IPS-18a (cell line): ENCODE measurements at regions not wholly inside any gene's neighbourhood (a gene's known extent, or its start where the extent isn't known, plus 50 kb on each side); places are given as distances from the start of the nearest gene placed in this dataset.
A peak's percentile ranks its signal among the peaks of the same experiment; 100 is the strongest.

Experiments
- H3K27ac ChIP-seq: one replicate; pipeline ENCODE4 v1.5.1; 2013; ENCODE audit warnings: low read length
- H3K27me3 ChIP-seq: one replicate; pipeline ENCODE4 v1.6.1; 2013; ENCODE audit warnings: mild to moderate bottlenecking, low read length; ENCODE audit not compliant: control insufficient read depth, insufficient read depth
- H3K36me3 ChIP-seq: one replicate; pipeline ENCODE4 v1.6.1; 2013; ENCODE audit warnings: low read depth, low read length; ENCODE audit not compliant: control insufficient read depth
- H3K4me1 ChIP-seq: one replicate; pipeline ENCODE4 v1.6.1; 2013; ENCODE audit warnings: low read depth, low read length; ENCODE audit not compliant: control insufficient read depth
- H3K4me3 ChIP-seq: one replicate; pipeline ENCODE4 v1.5.1; 2013; ENCODE audit warnings: low read length
- H3K9ac ChIP-seq: one replicate; pipeline ENCODE4 v1.6.1; 2013; ENCODE audit warnings: mild to moderate bottlenecking, low read length, moderate library complexity
- H3K9me3 ChIP-seq: one replicate; pipeline ENCODE4 v1.6.1; 2013; ENCODE audit warnings: low read depth, low read length; ENCODE audit not compliant: control insufficient read depth

- H3K27me3 ChIP-seq: no peaks in the 10 kb centered on the region
- H3K4me1 ChIP-seq: no peaks in the 10 kb centered on the region
- H3K4me3 ChIP-seq: no peak overlapping the region
- no peak overlapping the region for H3K27ac ChIP-seq
- no peaks in the 10 kb centered on the region for H3K36me3 ChIP-seq
- no peak overlapping the region for H3K9ac ChIP-seq
- no peaks in the 10 kb centered on the region for H3K9me3 ChIP-seq
These were observed 168.5 kb upstream of the PELI2 start for GRCh38 chr14:55949708-55950107.

DNA sequence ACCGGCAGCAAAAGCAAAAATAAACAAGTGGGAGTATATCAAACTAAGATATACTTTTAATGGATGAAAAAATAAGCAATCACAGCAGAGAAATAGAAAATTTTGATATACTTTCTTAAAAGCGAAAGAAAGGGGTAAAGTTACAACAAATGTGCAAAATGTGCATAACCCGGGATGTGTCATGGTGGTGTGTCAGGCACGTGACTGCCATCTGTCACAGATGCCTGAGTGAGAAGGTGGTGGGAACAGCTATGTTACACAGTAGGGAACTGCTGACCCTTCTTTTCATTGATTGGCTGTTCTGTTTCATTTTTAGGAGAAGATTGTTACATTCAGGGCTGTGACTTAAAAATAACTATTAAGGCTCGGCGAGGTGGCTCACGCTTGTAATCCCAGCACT is 168.1 kb upstream of the PELI2 start:
- no peak overlapping the region for H3K27ac ChIP-seq
- no peaks in the 10 kb centered on the region for H3K27me3 ChIP-seq
- H3K4me1 ChIP-seq: no peaks in the 10 kb centered on the region
- no peaks in the 10 kb centered on the region for H3K36me3 ChIP-seq
- no peaks in the 10 kb centered on the region for H3K9me3 ChIP-seq
- no peak overlapping the region for H3K9ac ChIP-seq
- H3K4me3 ChIP-seq: no peak overlapping the region

- Histone ChIP-seq H3K27me3 (no peaks in the 10 kb centered on the region), H3K27ac (no peak overlapping the region), H3K9ac (no peak overlapping the region), H3K4me1 (peaks cover under 1% of the 10 kb centered on the region), H3K36me3 (no peaks in the 10 kb centered on the region), H3K9me3 (no peaks in the 10 kb centered on the region), H3K4me3 (no peak overlapping the region)
These were observed 166.6 kb upstream of the PELI2 start for GRCh38 chr14:55951341-55952206.

DNA sequence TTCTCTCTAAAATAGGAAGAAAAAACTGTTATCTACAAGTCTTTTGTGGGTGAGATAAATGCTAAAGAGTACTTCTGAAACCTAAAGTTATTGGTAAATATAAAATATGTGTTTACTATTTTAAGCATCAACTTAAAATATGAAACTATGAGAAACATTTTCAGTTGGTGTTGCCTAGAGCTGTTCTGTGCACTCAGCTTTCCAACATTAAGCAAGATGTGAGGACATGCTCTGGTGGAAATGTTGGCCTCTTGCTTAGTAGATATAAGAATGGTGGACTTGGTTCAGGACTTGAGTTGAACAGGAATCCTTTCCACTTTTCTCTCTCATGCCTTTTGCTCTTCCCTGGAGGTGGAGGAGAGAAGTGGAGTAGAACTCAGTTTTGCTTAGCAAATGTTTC is 164.1 kb upstream of the PELI2 start:
- Histone ChIP-seq H3K27ac (no peak overlapping the region), H3K9ac (no peak overlapping the region), H3K36me3 (no peaks in the 10 kb centered on the region), H3K4me3 (no peak overlapping the region), H3K9me3 (no peaks in the 10 kb centered on the region), H3K27me3 (no peaks in the 10 kb centered on the region), H3K4me1 (peaks cover 26% of the 10 kb centered on the region)

DNA sequence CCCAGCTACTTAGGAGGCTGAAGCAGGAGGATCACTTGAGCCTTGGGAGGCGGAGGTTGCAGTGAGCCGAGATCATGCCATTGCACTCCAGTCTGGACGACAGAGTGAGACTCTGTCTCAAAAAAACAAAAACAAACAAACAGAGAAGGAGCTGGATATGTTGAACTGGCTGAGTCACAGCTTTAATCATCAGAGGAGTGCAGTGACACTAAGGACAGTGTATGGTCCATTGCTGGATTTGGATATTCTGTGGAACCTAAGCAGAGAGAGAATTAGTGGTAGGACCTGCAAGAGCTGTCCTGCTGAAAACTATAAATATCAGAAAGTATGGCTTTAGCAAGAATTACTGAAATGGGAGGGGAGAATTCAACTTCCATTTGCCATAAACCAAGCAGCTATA is 163.0 kb upstream of the PELI2 start:
- Histone ChIP-seq H3K36me3 (no peaks in the 10 kb centered on the region), H3K4me1 (peaks cover 29% of the 10 kb centered on the region), H3K27me3 (no peaks in the 10 kb centered on the region), H3K27ac (no peak overlapping the region), H3K9ac (no peak overlapping the region), H3K9me3 (no peaks in the 10 kb centered on the region), H3K4me3 (no peak overlapping the region)

GRCh38 chr14:55957950-55958349 is 160.3 kb upstream of the PELI2 start:
- Histone ChIP-seq H3K27me3 (no peaks in the 10 kb centered on the region), H3K9ac (peak overlapping the region; percentile 55), H3K9me3 (no peaks in the 10 kb centered on the region), H3K36me3 (no peaks in the 10 kb centered on the region), H3K27ac (peak overlapping the region; percentile 65), H3K4me3 (peak overlapping the region; percentile 45), H3K4me1 (peaks cover 34% of the 10 kb centered on the region)

DNA sequence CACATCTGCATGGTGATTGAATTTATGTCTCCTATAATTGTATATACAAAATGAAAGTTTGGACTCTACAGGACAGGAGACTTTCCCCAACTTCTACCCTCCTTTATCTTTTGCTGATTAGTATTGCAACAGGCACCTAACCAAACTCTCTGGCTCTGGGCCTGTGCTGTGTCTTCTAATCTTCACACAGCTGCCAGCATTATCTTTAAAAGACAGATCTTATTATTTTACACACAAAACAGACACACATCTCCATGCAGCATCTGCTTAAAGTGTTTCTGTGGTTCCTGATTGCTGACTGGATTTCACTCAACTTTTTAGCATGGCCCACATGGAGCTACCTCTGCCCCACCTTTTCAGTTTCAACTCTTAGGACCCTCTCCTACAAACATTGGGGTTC is 154.9 kb upstream of the PELI2 start:
- Histone ChIP-seq H3K4me1 (peaks cover 16% of the 10 kb centered on the region), H3K36me3 (no peaks in the 10 kb centered on the region), H3K4me3 (no peak overlapping the region), H3K9ac (no peak overlapping the region), H3K9me3 (no peaks in the 10 kb centered on the region), H3K27me3 (no peaks in the 10 kb centered on the region), H3K27ac (no peak overlapping the region)

DNA sequence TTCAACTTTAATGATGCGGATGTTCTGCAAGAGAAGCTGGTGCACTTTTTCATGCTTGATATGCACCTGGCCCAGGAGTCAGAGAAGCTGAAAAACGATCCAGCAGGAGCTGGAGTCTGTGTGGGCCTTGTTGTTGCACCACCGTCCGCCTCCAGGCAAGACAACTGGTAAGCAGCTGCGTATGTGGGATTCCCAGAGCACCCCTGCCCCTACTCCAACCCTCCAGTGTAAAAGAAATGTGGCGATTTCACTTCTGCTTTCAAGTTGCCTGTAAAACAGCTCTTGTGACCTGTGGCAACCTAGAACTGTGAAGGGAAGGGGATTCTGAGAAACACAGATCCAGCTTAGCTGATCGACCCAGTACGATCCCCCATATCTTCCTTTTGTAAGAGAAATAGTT is 154.1 kb upstream of the PELI2 start:
- no peaks in the 10 kb centered on the region for H3K27me3 ChIP-seq
- H3K27ac ChIP-seq: no peak overlapping the region

DNA sequence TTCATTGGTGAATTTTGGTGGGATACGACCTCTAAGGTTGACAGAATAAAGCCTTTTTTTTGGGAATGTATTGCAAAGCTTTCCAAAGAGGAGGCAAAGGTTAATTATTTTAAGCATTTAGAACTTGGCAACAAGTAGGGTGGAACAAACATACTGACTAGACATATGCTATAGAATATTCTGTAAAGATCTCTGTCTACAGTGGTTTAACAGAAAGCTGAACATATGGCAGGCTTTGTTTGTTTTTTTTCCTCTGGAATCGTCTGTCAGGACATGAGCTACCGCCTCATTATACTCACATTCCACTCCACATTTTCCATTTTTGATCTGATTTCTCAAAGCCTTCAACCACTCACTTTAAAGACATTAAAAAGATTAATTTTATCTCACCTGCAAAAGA is 153.4 kb upstream of the PELI2 start:
- Histone ChIP-seq H3K27ac (no peak overlapping the region), H3K9ac (no peak overlapping the region), H3K9me3 (no peaks in the 10 kb centered on the region), H3K4me1 (peaks cover 6% of the 10 kb centered on the region), H3K36me3 (no peaks in the 10 kb centered on the region), H3K4me3 (no peak overlapping the region), H3K27me3 (no peaks in the 10 kb centered on the region)

More for the DNA sequence above, 154.1 kb upstream of the PELI2 start:
- H3K9ac ChIP-seq: no peak overlapping the region
- peaks cover 8% of the 10 kb centered on the region for H3K4me1 ChIP-seq
- H3K4me3 ChIP-seq: no peak overlapping the region
- H3K9me3 ChIP-seq: no peaks in the 10 kb centered on the region
- H3K36me3 ChIP-seq: no peaks in the 10 kb centered on the region

GRCh38 chr14:55965851-55966250 is 152.4 kb upstream of the PELI2 start:
- Histone ChIP-seq H3K9ac (no peak overlapping the region), H3K9me3 (no peaks in the 10 kb centered on the region), H3K4me1 (no peaks in the 10 kb centered on the region), H3K27me3 (no peaks in the 10 kb centered on the region), H3K36me3 (no peaks in the 10 kb centered on the region), H3K4me3 (no peak overlapping the region), H3K27ac (no peak overlapping the region)

- H3K36me3 ChIP-seq: no peaks in the 10 kb centered on the region
- H3K4me3 ChIP-seq: no peak overlapping the region
- no peaks in the 10 kb centered on the region for H3K9me3 ChIP-seq
- no peaks in the 10 kb centered on the region for H3K27me3 ChIP-seq
- H3K4me1 ChIP-seq: no peaks in the 10 kb centered on the region
- no peak overlapping the region for H3K9ac ChIP-seq
- H3K27ac ChIP-seq: no peak overlapping the region
These were observed 149.5 kb upstream of the PELI2 start for GRCh38 chr14:55968741-55969140.

- no peak overlapping the region for H3K27ac ChIP-seq
- H3K9me3 ChIP-seq: no peaks in the 10 kb centered on the region
- H3K27me3 ChIP-seq: no peaks in the 10 kb centered on the region
- H3K4me1 ChIP-seq: no peaks in the 10 kb centered on the region
- H3K4me3 ChIP-seq: no peak overlapping the region
- no peak overlapping the region for H3K9ac ChIP-seq
- no peaks in the 10 kb centered on the region for H3K36me3 ChIP-seq
These were observed 144.9 kb upstream of the PELI2 start for GRCh38 chr14:55973285-55973800.
